ENCODE measurements at regions not wholly inside any gene's neighbourhood (a gene's known extent, or its start where the extent isn't known, plus 50 kb on each side); places are given as distances from the start of the nearest gene placed in this dataset.

DNA sequence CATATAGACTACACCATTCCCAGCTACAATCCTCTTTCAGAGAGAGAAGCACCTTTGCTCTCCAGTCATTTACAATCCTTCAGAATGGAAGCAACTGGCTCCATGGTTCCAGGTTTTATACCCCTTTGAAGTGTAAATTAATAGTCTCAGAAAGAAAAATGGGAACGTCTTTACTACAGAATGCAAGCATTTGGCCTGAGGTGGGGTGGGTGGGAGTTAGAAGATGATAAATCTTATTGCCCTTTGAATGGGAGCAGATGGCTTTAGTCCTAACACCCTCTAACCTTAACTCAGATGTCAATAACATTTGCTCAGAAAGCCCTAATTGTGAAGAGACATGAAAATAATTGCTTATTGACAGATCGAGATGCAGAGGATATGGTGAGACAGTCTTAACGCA, 84.2 kb upstream of the KCNMA1 start (continued):
- TF ChIP-seq, protein P1, sequence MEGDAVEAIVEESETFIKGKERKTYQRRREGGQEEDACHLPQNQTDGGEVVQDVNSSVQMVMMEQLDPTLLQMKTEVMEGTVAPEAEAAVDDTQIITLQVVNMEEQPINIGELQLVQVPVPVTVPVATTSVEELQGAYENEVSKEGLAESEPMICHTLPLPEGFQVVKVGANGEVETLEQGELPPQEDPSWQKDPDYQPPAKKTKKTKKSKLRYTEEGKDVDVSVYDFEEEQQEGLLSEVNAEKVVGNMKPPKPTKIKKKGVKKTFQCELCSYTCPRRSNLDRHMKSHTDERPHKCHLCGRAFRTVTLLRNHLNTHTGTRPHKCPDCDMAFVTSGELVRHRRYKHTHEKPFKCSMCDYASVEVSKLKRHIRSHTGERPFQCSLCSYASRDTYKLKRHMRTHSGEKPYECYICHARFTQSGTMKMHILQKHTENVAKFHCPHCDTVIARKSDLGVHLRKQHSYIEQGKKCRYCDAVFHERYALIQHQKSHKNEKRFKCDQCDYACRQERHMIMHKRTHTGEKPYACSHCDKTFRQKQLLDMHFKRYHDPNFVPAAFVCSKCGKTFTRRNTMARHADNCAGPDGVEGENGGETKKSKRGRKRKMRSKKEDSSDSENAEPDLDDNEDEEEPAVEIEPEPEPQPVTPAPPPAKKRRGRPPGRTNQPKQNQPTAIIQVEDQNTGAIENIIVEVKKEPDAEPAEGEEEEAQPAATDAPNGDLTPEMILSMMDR (IDR thresholded peaks at IDR 0.05 in 2 of 3, conservative IDR thresholded peaks at IDR 0.05 in 1 of 3; ENCODE audit: borderline replicate concordance in 1 of 3, insufficient read depth in 1 of 3, low read depth in 2 of 3, low read length in 2 of 3) = no peak
- no peak for TF ChIP-seq ZNF274 (IDR thresholded peaks at IDR 0.05; ENCODE audit: low read depth, low read length)
- TF ChIP-seq, protein P2, sequence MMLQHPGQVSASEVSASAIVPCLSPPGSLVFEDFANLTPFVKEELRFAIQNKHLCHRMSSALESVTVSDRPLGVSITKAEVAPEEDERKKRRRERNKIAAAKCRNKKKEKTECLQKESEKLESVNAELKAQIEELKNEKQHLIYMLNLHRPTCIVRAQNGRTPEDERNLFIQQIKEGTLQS (IDR thresholded peaks at IDR 0.05) = no peak
- no peak for TF ChIP-seq SP1 (IDR thresholded peaks at IDR 0.05; ENCODE audit: low read depth)
- TF ChIP-seq, protein P3, sequence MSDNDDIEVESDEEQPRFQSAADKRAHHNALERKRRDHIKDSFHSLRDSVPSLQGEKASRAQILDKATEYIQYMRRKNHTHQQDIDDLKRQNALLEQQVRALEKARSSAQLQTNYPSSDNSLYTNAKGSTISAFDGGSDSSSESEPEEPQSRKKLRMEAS (IDR thresholded peaks at IDR 0.05) = no peak
- no peak for TF ChIP-seq CBX3 (IDR thresholded peaks at IDR 0.05; ENCODE audit: low read depth)
- no peak for TF ChIP-seq POLR2AphosphoS5 (IDR thresholded peaks at IDR 0.05; ENCODE audit: low read depth, low read length)
- TF ChIP-seq RAD21 (IDR thresholded peaks at IDR 0.05; ENCODE audit: low read depth) = no peak
- TF ChIP-seq FOSL1 (IDR thresholded peaks at IDR 0.05; ENCODE audit: low read depth) = no peak

DNA sequence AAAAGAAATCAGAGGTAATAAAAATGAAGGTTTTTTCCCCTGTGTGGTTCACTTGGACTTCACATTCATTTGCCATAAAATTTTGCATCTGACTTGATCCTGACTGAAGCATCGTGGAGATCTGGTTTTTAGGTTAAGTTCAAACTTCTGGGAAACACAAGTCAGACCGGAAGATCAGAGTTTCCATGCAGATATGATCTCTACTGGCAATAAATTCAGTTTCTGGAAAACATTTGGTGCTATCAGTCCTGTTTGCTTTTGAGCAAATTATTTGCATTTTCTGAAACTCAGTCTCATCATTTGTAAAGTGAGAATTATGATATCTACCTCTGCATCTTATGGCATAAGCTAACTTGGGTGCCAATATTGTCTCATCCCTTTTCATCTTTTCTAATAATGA, 81.3 kb upstream of the KCNMA1 start:
- Histone ChIP-seq H3K4me3 (replicated peaks in 1 of 2; ENCODE audit: low read depth in 1 of 2, low read length in 2 of 2) (no peak overlapping the region), H2AFZ (ENCODE audit: low read depth, low read length, poor library complexity, severe bottlenecking) (no peak overlapping the region), H3K4me2 (ENCODE audit: low read length) (no peak overlapping the region), H3K79me2 (ENCODE audit: insufficient read depth, low read length) (no peaks in the 10 kb centered on the region), H3K9ac (ENCODE audit: low read length) (no peak overlapping the region), H3K36me3 (ENCODE audit: control insufficient read depth in 1 of 2, insufficient read depth in 2 of 2, low read length in 2 of 2) (no peaks in the 10 kb centered on the region), H3K27me3 (ENCODE audit: insufficient read depth, low read length) (peaks cover 2% of the 10 kb centered on the region; the same call in 1 of the 2 replicates), H4K20me1 (ENCODE audit: insufficient read depth) (no peaks in the 10 kb centered on the region), H3K9me2 (ENCODE audit: insufficient read depth) (no peaks in the 10 kb centered on the region), H3K4me1 (ENCODE audit: control insufficient read depth in 1 of 2, insufficient read depth in 2 of 2, low read length in 2 of 2) (peaks cover 4 to 12% of the 10 kb centered on the region in 2 experiments; a peak in 3 of 4 replicates), H3K9me3 (ENCODE audit: control insufficient read depth in 1 of 2, insufficient read depth in 1 of 2, low read depth in 1 of 2, low read length in 2 of 2) (no peaks in the 10 kb centered on the region), H3K27ac (ENCODE audit: low read depth, low read length) (no peak overlapping the region)
- no peak for DNase-seq (ENCODE audit: low read depth, low spot score)
- no TSS peak for BruUV-seq (replicated peaks)
- POLR2A ChIA-PET = no interaction called here
- RAD21 ChIA-PET (ENCODE audit: low non-redundant PET in 1 of 2, low total read pairs in 2 of 2, uncharacterized antibody in 2 of 2, unreplicated experiment in 2 of 2) = no interaction called here
- intact Hi-C loops (cut with micrococcal nuclease) = no loop called here
- no peak for ATAC-seq
- CTCF ChIA-PET = interaction anchor here (0.8 to 2.0 kb wide), 4 partner anchors 7 to 311 kb away, joined by 3 to 11 read pairs (median 4); partner anchors contain the start of gene POLR3A
- TF ChIP-seq SP1 (IDR thresholded peaks at IDR 0.05; ENCODE audit: low read depth) (no peak), CBX3 (IDR thresholded peaks at IDR 0.05; ENCODE audit: low read depth) (no peak), YY1 (IDR thresholded peaks at IDR 0.05; ENCODE audit: extremely low read depth, insufficient replicate concordance, low read depth, low read length) (no peak), JUND (IDR thresholded peaks at IDR 0.05) (no peak), SRF (IDR thresholded peaks at IDR 0.05; ENCODE audit: low read depth) (no peak), RAD21 (IDR thresholded peaks at IDR 0.05; ENCODE audit: low read depth) (no peak), CEBPB (IDR thresholded peaks at IDR 0.05; ENCODE audit: low read depth) (no peak), POLR2AphosphoS5 (IDR thresholded peaks at IDR 0.05; ENCODE audit: low read depth, low read length) (no peak), ZNF274 (IDR thresholded peaks at IDR 0.05; ENCODE audit: low read depth, low read length) (no peak), POLR2A (IDR thresholded peaks at IDR 0.05; ENCODE audit: borderline replicate concordance, extremely low read depth, insufficient read depth, insufficient read length) (no peak), FOSL1 (IDR thresholded peaks at IDR 0.05; ENCODE audit: low read depth) (no peak), EGR1 (IDR thresholded peaks at IDR 0.05; ENCODE audit: low read depth) (no peak), EZH2 (IDR thresholded peaks at IDR 0.05) (no peak), EZH2phosphoT487 (IDR thresholded peaks at IDR 0.05; ENCODE audit: borderline replicate concordance) (no peak), TCF7L2 (IDR thresholded peaks at IDR 0.05; ENCODE audit: borderline replicate concordance, extremely low read depth, insufficient read depth, insufficient read length) (no peak)
- TF ChIP-seq, protein P4, sequence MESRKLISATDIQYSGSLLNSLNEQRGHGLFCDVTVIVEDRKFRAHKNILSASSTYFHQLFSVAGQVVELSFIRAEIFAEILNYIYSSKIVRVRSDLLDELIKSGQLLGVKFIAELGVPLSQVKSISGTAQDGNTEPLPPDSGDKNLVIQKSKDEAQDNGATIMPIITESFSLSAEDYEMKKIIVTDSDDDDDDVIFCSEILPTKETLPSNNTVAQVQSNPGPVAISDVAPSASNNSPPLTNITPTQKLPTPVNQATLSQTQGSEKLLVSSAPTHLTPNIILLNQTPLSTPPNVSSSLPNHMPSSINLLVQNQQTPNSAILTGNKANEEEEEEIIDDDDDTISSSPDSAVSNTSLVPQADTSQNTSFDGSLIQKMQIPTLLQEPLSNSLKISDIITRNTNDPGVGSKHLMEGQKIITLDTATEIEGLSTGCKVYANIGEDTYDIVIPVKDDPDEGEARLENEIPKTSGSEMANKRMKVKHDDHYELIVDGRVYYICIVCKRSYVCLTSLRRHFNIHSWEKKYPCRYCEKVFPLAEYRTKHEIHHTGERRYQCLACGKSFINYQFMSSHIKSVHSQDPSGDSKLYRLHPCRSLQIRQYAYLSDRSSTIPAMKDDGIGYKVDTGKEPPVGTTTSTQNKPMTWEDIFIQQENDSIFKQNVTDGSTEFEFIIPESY (IDR thresholded peaks at IDR 0.05; ENCODE audit: extremely low read depth, insufficient replicate concordance, low read length) = no peak
- TF ChIP-seq, protein P1 (IDR thresholded peaks at IDR 0.05 in 2 of 3, conservative IDR thresholded peaks at IDR 0.05 in 1 of 3; ENCODE audit: borderline replicate concordance in 1 of 3, insufficient read depth in 1 of 3, low read depth in 2 of 3, low read length in 2 of 3) = no peak
